Body of pancreas (tissue), 4 donors: ENCODE measurements at regions not wholly inside any gene's neighbourhood (a gene's known extent, or its start where the extent isn't known, plus 50 kb on each side); places are given as distances from the start of the nearest gene placed in this dataset.

Experiments
- POLR2A ChIP-seq, 3 donors: fragments of 450-650 bp; IDR thresholded peaks; one replicate each; pipeline ENCODE4 v1.6.1; 2016; ENCODE audit warnings: antibody characterized with exemption in 3 of 3, mild to moderate bottlenecking in 2 of 3
- TF ChIP-seq, protein P1 (sequence below), 7 experiments: fragments of 450-650 bp in 4 of 7; fragments of 200-600 bp in 3 of 7; sonication (generic) in 3 of 7; IDR thresholded peaks; one replicate each; pipeline ENCODE4 v1.5.1; 2016 to 2019; ENCODE audit warnings: antibody characterized with exemption in 7 of 7

DNA sequence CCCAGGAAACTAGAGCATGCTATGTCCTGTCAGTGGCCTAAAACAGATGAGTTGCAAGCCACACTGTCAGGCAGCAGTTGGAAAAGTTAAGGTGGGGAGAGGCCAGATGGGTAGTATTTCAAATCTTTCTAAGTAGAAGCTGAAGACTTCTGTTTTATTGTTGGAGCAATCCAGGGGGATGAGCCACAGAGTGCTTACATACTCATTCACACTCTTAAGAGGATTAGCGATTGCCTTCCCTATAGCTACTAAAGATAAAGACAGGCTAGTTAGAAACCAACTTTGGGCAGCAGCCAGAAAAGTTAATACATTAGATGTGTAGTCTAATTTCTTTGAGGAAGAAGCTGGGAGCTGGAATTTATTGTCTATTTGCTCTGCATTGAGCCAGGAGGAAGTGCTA lies 61.7 kb upstream of the ELAVL2 start:
- TF ChIP-seq, protein P1, sequence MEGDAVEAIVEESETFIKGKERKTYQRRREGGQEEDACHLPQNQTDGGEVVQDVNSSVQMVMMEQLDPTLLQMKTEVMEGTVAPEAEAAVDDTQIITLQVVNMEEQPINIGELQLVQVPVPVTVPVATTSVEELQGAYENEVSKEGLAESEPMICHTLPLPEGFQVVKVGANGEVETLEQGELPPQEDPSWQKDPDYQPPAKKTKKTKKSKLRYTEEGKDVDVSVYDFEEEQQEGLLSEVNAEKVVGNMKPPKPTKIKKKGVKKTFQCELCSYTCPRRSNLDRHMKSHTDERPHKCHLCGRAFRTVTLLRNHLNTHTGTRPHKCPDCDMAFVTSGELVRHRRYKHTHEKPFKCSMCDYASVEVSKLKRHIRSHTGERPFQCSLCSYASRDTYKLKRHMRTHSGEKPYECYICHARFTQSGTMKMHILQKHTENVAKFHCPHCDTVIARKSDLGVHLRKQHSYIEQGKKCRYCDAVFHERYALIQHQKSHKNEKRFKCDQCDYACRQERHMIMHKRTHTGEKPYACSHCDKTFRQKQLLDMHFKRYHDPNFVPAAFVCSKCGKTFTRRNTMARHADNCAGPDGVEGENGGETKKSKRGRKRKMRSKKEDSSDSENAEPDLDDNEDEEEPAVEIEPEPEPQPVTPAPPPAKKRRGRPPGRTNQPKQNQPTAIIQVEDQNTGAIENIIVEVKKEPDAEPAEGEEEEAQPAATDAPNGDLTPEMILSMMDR (IDR thresholded peaks at IDR 0.05), result no peak
- TF ChIP-seq POLR2A (IDR thresholded peaks at IDR 0.05), result no peak
